Keratinocyte (primary cell): ENCODE measurements at regions not wholly inside any gene's neighbourhood (a gene's known extent, or its start where the extent isn't known, plus 50 kb on each side); places are given as distances from the start of the nearest gene placed in this dataset.

Experiments used
- EZH2 ChIP-seq: IDR thresholded peaks from one replicate; pipeline ENCODE4 v1.6.1; 2012; ENCODE audit warnings: inconsistent platforms, mild to moderate bottlenecking, low read length, moderate library complexity
- TF ChIP-seq, protein P1 (sequence below), 3 experiments: IDR thresholded peaks in 1 of 3; conservative IDR thresholded peaks in 1 of 3; optimal IDR thresholded peaks in 1 of 3; 2 replicates in 2 of 3; 3 replicates in 1 of 3; pipeline versions ENCODE3 to v1.5.1; 2011; ENCODE audit warnings: low read length in 3 of 3, mild to moderate bottlenecking in 3 of 3, moderate library complexity in 2 of 3, control low read depth in 1 of 3, inconsistent platforms in 1 of 3; ENCODE audit not compliant: insufficient read depth in 2 of 3; ENCODE audit errors: extremely low read depth in 1 of 3

DNA sequence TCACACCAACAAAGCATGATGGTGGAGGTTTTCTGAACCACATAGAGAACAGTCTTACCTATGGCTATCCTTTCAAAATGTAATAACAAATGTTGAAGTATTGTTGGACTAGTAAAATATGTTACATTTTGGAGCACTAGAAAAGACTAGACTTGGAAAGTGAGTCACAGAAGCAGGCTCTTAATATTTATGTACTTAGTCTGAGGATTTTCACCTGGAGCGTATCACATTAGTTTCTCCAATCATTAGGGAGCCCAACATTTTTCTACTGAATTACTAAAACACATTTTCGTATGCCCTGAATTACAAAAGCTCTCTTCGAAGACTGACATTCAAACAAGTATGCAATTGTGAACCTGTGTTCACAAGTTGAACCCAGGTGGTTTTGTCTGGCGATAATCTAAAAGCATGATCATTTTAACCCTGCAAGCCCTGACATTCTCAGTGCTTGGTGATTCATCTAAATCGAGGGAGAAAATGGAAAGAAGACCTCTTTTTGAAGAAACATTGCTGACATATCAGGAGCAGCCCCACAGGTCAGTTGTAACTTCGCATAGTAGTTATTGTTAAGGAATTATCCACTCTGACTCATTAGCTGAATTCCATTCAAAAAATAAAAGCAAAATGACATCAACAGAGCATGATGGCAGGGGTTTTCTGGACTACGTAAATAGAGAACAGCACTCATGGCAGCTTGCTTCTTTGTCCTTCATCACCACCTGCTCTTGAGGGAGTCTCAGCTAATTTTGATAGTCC is 679.8 kb upstream of the NECTIN3 start:
- no peak for TF ChIP-seq EZH2
- TF ChIP-seq, protein P1, sequence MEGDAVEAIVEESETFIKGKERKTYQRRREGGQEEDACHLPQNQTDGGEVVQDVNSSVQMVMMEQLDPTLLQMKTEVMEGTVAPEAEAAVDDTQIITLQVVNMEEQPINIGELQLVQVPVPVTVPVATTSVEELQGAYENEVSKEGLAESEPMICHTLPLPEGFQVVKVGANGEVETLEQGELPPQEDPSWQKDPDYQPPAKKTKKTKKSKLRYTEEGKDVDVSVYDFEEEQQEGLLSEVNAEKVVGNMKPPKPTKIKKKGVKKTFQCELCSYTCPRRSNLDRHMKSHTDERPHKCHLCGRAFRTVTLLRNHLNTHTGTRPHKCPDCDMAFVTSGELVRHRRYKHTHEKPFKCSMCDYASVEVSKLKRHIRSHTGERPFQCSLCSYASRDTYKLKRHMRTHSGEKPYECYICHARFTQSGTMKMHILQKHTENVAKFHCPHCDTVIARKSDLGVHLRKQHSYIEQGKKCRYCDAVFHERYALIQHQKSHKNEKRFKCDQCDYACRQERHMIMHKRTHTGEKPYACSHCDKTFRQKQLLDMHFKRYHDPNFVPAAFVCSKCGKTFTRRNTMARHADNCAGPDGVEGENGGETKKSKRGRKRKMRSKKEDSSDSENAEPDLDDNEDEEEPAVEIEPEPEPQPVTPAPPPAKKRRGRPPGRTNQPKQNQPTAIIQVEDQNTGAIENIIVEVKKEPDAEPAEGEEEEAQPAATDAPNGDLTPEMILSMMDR (optimal IDR thresholded peaks at IDR 0.05 in 1 of 3, IDR thresholded peaks at IDR 0.05 in 1 of 3, conservative IDR thresholded peaks at IDR 0.05 in 1 of 3; ENCODE audit: extremely low read depth in 1 of 3, insufficient read depth in 2 of 3, low read length in 3 of 3) = no peak
